Activated naive CD4-positive, alpha-beta T cell treated with anti-CD3 and anti-CD28 coated beads for 36 hours (primary cell): ENCODE measurements at regions not wholly inside any gene's neighbourhood (a gene's known extent, or its start where the extent isn't known, plus 50 kb on each side); places are given as distances from the start of the nearest gene placed in this dataset.

Source experiments
- CTCF ChIA-PET: fragments of 350-600 bp; sonication (Branson Sonifier 250); formaldehyde crosslinking; loops from one replicate; lab custom pipeline; 2021; ENCODE audit warnings: antibody characterized with exemption; lab: Charles Lee
- DNase-seq: peaks from one replicate; pipeline ENCODE4 v3.0.0-alpha.2; 2020
- H3K27ac Mint-ChIP-seq: one replicate; pipeline ENCODE4 v1.8.0; 2021; ENCODE audit warnings: mild to moderate bottlenecking, mixed read lengths
- H3K27me3 Mint-ChIP-seq: one replicate; pipeline ENCODE4 v1.8.0; 2021; ENCODE audit warnings: low read depth, mixed read lengths
- H3K36me3 Mint-ChIP-seq: one replicate; pipeline ENCODE4 v1.8.0; 2021; ENCODE audit warnings: low read depth, mixed read lengths
- H3K4me1 Mint-ChIP-seq: one replicate; pipeline ENCODE4 v1.8.0; 2021; ENCODE audit warnings: low read depth, mixed read lengths
- H3K4me3 Mint-ChIP-seq: one replicate; pipeline ENCODE4 v1.8.0; 2021; ENCODE audit warnings: mild to moderate bottlenecking, moderate library complexity, mixed read lengths
- H3K9me3 Mint-ChIP-seq: one replicate; pipeline ENCODE4 v1.8.0; 2021; ENCODE audit warnings: mixed read lengths
- intact Hi-C: fragments of 100-400 bp; cut with micrococcal nuclease; formaldehyde crosslinking; loops from one replicate; pipeline ENCODE4 v1.15.1; 2023

DNA sequence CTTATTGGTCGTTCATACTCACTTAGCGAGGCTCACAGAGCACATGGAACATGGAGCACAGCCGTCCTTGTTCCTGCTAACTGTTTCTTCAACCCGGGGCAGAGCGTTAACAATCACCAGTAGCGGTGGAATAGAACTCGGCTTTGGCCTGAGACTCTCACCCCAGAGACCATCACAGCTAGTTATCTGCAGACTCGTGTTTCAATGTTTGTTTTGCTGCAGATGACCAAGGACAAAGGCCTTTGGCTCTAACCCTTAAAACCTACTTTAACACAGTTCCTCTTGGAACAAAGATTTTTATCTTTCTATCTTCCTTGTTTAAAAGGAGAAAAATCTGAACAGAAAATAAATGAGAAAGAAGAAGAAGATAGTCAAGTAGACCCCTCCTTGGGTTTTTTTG is 320.2 kb upstream of the UBE2E3 start:
- Mint-ChIP-seq H3K27ac (no peak overlapping the region), H3K4me3 (no peak overlapping the region), H3K9me3 (no peaks in the 10 kb centered on the region), H3K27me3 (peaks cover 9% of the 10 kb centered on the region), H3K4me1 (no peaks in the 10 kb centered on the region), H3K36me3 (no peaks in the 10 kb centered on the region)
- intact Hi-C loops = no loop called here
- DNase-seq = no peak
- CTCF ChIA-PET = no interaction called here

DNA sequence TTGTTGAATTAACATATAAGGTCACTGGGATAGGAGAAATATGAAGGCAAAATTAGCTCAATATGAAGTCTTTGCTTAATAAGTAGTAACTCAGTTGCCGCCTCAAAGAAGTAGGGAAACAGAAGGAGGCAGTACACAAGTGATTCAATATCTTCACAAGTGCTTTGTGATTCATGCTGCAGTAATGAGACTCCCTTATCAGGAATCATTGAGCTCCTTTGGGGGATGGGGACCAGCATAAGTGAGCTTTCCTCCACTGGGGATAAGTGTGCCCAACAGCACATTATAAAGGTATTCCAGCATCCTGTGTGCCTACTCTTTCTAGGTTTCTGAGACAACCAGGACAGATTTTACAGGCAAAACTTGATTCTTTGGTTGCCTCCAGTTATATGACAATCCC is 323.4 kb upstream of the UBE2E3 start:
- Mint-ChIP-seq H3K27me3 (peaks cover 2% of the 10 kb centered on the region), H3K9me3 (no peaks in the 10 kb centered on the region), H3K4me1 (no peaks in the 10 kb centered on the region), H3K27ac (no peak overlapping the region), H3K4me3 (no peak overlapping the region), H3K36me3 (no peaks in the 10 kb centered on the region)
- intact Hi-C loops = no loop called here
- DNase-seq = no peak
- CTCF ChIA-PET = interaction anchor here (0.6 kb wide), 1 partner anchor 384 kb away, joined by 3 read pairs; no protein-coding TSS in a partner anchor

DNA sequence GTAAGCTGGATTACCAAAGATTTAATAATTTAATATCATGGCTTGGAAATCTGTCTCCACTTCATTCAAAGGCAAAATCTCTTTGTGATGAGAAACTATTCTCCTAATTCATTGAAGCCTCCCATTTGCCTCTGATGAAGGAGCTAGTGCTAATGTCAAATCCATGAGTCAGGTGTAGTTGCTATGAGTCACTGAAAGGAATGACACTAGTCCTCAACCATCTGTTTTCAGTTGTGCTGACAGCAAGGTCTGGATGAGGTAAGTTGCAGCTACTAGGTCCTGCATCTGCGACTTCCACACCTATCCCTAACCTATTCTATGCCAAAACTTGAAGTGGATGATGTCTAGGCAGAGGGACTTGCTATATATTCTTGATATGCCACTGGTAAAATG is 324.0 kb upstream of the UBE2E3 start:
- intact Hi-C loops = no loop called here
- no peak overlapping the region for H3K27ac Mint-ChIP-seq
- H3K36me3 Mint-ChIP-seq = no peaks in the 10 kb centered on the region
- H3K4me1 Mint-ChIP-seq = no peaks in the 10 kb centered on the region
- no peak for DNase-seq
- no peak overlapping the region for H3K4me3 Mint-ChIP-seq
- peaks cover 2% of the 10 kb centered on the region for H3K27me3 Mint-ChIP-seq
- CTCF ChIA-PET = interaction anchor here (0.6 kb wide), 1 partner anchor 384 kb away, joined by 3 read pairs; no protein-coding TSS in a partner anchor
- H3K9me3 Mint-ChIP-seq = no peaks in the 10 kb centered on the region

DNA sequence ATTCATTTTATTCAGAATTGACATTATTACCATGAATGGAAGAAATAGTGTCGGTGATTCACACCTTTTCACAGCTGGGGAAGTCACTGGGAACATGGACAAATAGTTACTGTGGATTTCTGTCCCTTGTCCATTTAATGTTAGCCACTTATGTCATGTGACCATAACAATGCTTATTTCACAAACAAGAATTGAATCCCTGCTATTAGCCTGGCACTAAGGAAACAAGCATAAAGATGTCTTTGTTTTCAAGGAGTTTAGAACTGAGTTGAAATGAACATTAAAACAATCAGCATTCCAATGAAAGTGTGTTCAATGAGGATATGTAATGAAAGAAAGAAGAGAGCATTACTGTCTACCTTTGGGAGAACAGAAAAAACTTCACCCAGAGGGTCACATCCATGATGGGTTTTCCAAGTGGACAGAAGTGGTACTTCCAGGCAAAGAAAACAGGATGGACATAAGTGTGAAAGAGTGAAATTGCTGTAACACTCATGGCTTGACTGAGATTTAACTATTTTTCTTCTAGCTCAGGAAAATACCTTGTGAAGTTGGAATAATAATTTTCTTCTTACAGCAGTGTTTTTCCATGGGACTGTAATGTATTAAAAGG is 324.5 kb upstream of the UBE2E3 start:
- H3K9me3 Mint-ChIP-seq = no peaks in the 10 kb centered on the region
- CTCF ChIA-PET = interaction anchor here (0.6 kb wide), 1 partner anchor 393 kb away, joined by 3 read pairs; no protein-coding TSS in a partner anchor
- H3K4me3 Mint-ChIP-seq = no peak overlapping the region
- no peak overlapping the region for H3K27ac Mint-ChIP-seq
- intact Hi-C loops = no loop called here
- no peak for DNase-seq
- no peaks in the 10 kb centered on the region for H3K36me3 Mint-ChIP-seq
- peaks cover 2% of the 10 kb centered on the region for H3K27me3 Mint-ChIP-seq
- no peaks in the 10 kb centered on the region for H3K4me1 Mint-ChIP-seq

DNA sequence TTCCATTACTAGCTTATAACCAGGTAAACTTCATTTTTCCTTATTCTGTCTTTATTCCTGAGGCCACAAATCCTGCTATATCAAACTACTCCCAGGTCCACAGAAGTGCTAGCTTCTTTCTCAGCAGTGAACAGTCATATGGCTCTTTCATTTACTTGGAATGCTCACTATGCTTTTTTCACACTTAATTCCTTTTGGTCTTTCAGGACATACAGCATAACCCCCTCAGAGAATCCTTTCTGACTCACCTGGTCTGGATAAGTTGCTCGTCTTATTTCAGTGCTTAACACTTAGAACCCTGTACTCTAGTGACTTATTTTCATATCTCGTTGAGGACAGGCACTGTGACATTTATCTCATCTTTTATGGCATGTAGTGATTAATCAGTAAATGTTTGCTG is 325.0 kb upstream of the UBE2E3 start:
- CTCF ChIA-PET = interaction anchor here (0.6 kb wide), 1 partner anchor 394 kb away, joined by 3 read pairs; no protein-coding TSS in a partner anchor
- H3K4me1 Mint-ChIP-seq = no peaks in the 10 kb centered on the region
- H3K36me3 Mint-ChIP-seq = no peaks in the 10 kb centered on the region
- H3K27me3 Mint-ChIP-seq = no peaks in the 10 kb centered on the region
- no peaks in the 10 kb centered on the region for H3K9me3 Mint-ChIP-seq
- no peak for DNase-seq
- no peak overlapping the region for H3K4me3 Mint-ChIP-seq
- intact Hi-C loops = no loop called here
- H3K27ac Mint-ChIP-seq = no peak overlapping the region

DNA sequence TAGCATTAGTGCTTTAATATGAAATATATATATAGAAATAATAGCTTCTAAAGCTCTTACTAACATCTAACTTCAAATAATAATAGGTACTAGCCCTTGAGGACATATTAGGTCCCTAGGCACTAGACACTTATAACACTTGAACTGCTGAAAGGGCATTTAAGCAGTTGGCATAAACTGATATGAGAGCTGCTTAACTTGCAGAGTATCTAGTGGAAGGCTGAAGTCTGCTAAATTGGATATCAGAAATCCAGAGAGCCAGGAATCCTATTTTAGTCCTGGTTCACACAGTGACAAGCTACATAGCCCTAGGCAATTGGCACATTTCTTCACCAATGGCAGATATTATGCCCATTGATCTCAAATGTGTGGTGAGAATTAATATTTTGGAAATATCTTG is 326.9 kb upstream of the UBE2E3 start:
- H3K27me3 Mint-ChIP-seq = no peaks in the 10 kb centered on the region
- no peak for DNase-seq
- H3K9me3 Mint-ChIP-seq = no peaks in the 10 kb centered on the region
- H3K36me3 Mint-ChIP-seq = no peaks in the 10 kb centered on the region
- H3K4me3 Mint-ChIP-seq = no peak overlapping the region
- intact Hi-C loops = no loop called here
- H3K4me1 Mint-ChIP-seq = no peaks in the 10 kb centered on the region
- CTCF ChIA-PET = no interaction called here
- H3K27ac Mint-ChIP-seq = no peak overlapping the region

DNA sequence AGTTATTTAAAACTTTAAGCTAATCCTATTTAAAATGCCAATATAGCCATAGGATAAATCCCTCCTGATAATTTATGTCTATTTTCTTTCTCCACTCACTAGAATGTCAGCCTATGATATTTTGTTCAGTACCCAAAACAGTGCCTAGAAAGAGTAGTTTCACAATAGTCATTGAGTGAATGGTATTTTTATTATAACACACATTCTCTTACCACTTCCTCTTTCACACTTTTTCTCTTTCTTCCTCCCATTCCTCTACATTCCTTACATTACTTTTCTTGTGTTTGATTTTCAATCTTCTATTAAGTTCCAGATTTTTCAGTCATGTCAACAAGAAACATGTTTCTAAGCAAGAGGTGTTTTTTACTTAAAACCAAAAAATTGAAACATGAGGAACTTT is 327.6 kb upstream of the UBE2E3 start:
- Mint-ChIP-seq H3K9me3 (no peaks in the 10 kb centered on the region), H3K4me3 (no peak overlapping the region), H3K4me1 (no peaks in the 10 kb centered on the region), H3K27me3 (no peaks in the 10 kb centered on the region), H3K36me3 (no peaks in the 10 kb centered on the region), H3K27ac (no peak overlapping the region)
- no peak for DNase-seq
- intact Hi-C loops = no loop called here
- CTCF ChIA-PET = no interaction called here

DNA sequence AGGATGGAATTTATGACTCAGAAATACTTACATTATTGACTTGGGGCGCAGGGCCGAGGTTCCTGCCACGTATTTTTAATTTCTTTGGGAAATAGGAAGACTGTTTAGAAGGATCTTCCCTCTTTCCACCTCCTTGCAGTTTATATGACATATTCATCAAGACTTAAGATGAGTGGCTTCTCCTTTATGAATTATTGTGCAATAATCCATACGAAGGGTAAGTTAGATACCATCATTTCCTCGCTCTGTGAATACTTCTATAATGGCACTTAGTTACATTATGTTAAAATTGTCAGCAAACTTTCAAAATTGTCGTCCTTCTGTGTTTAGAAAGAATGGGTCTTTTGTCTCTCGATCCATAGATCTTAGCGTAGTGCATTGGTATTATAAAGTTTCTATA is 328.8 kb upstream of the UBE2E3 start:
- no peaks in the 10 kb centered on the region for H3K9me3 Mint-ChIP-seq
- CTCF ChIA-PET = no interaction called here
- intact Hi-C loops = no loop called here

DNA sequence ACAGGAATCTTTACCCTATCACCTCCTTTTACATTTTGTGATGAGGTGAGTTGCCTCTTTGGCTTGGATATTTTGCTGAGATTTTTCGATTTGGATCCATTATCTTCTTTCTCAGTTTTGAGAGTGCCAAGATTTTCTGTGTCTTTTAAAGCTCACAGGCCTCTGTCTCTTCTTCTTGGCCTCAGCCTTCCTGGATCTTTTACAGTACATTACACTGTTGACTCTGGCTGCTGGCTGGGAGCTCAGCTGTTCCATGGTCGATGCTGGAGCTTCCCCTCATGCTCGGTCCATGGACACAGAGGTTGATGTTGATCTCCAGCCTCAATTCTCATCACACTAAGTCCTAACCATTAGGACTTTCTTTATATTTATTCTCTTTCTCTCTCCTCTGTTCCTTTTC is 332.8 kb upstream of the UBE2E3 start:
- Mint-ChIP-seq H3K9me3 (no peaks in the 10 kb centered on the region), H3K27ac (no peak overlapping the region), H3K36me3 (no peaks in the 10 kb centered on the region), H3K4me1 (no peaks in the 10 kb centered on the region), H3K4me3 (no peak overlapping the region), H3K27me3 (no peaks in the 10 kb centered on the region)
- DNase-seq = no peak
- intact Hi-C loops = no loop called here
- CTCF ChIA-PET = no interaction called here

More for the DNA sequence above, 328.8 kb upstream of the UBE2E3 start:
- Mint-ChIP-seq H3K4me1 (no peaks in the 10 kb centered on the region), H3K4me3 (no peak overlapping the region), H3K36me3 (no peaks in the 10 kb centered on the region), H3K27me3 (no peaks in the 10 kb centered on the region), H3K27ac (no peak overlapping the region)
- no peak for DNase-seq

DNA sequence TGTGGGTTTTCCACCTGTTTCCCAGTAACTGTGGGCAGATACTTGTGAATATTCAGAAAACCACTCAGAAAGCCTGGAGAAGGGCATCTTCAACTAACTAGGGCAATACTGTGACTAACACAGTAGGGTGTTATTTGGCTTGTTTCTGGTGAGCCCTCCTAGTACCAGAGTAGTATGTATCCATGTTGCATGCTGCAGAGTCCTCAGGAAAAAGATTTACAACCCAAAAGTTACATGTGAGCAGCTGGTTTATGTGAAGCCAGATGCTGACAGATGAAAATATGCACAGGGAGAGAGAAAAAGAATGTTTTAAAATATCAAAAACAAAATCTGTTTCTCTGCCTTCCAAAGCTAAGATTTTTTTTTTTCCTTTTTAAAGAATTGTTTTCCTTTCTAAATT is 333.2 kb upstream of the UBE2E3 start:
- CTCF ChIA-PET = no interaction called here
- no peaks in the 10 kb centered on the region for H3K27me3 Mint-ChIP-seq
- no peak overlapping the region for H3K27ac Mint-ChIP-seq
- no peaks in the 10 kb centered on the region for H3K36me3 Mint-ChIP-seq
- intact Hi-C loops = no loop called here
- H3K4me1 Mint-ChIP-seq = no peaks in the 10 kb centered on the region
- H3K4me3 Mint-ChIP-seq = no peak overlapping the region
- H3K9me3 Mint-ChIP-seq = no peaks in the 10 kb centered on the region
- DNase-seq = no peak

DNA sequence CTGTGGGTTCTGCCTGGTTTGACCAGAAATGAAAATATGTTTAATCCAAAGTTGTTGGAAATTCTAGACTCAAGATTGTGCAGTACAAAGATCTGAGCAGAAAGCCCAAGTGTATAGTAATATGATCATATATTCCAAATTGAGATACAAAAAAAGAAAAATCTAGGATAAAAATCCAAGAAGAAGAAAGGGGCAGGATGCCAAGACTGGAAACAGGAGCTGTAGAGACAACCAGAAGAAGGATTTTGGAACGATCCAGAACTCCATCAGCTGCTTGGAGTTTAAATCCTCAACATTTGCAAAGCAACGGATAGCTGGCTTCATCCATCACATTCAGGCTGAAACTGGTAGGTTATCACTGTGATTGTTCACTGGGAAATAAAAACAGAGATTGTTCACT is 333.6 kb upstream of the UBE2E3 start:
- H3K4me3 Mint-ChIP-seq = no peak overlapping the region
- no peak overlapping the region for H3K27ac Mint-ChIP-seq
- H3K36me3 Mint-ChIP-seq = no peaks in the 10 kb centered on the region
- no peaks in the 10 kb centered on the region for H3K27me3 Mint-ChIP-seq
- DNase-seq = no peak
- H3K9me3 Mint-ChIP-seq = no peaks in the 10 kb centered on the region
- CTCF ChIA-PET = no interaction called here
- intact Hi-C loops = no loop called here
- no peaks in the 10 kb centered on the region for H3K4me1 Mint-ChIP-seq

DNA sequence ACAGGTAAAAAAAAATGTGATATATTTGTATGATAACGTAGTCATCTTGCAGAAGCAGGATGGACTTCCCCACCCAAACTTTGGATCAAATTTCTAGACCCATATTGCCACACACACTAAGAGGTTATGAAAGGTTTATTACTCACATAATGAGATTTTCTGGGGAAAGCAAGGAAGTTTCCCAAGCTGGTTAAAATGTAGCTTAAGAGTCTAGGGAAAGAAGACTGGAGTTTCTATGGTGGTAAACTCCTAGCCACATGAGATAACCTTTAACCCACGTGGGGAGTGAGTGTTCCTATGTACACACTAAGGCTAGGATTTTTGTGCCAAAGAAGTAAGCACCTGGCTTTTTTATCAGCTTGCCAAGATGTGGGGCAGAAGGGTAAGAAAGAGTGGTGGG is 335.7 kb upstream of the UBE2E3 start:
- H3K4me1 Mint-ChIP-seq = no peaks in the 10 kb centered on the region
- CTCF ChIA-PET = no interaction called here
- H3K27ac Mint-ChIP-seq = no peak overlapping the region
- H3K9me3 Mint-ChIP-seq = peaks cover under 1% of the 10 kb centered on the region
- H3K4me3 Mint-ChIP-seq = no peak overlapping the region
- no peaks in the 10 kb centered on the region for H3K27me3 Mint-ChIP-seq
- DNase-seq = no peak
- intact Hi-C loops = no loop called here
- no peaks in the 10 kb centered on the region for H3K36me3 Mint-ChIP-seq

DNA sequence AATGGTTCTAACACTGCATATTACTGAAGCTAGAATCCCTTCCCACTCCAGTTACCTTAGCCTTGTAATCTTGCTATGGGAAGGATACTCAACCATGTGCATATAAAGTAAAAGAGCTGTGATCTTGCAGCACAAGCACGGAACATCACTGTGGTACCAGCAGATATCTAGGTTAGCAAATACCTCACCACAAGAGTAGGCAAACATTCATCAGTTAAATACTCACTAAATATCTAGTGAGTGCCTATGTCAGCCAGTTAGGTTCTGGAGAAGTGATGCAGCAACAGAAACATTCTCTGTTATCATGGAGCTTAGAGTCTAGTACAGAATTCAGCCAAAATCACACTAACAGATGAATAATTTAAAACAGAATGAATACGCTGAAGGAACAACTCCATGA is 349.6 kb upstream of the UBE2E3 start:
- no peaks in the 10 kb centered on the region for H3K27me3 Mint-ChIP-seq
- CTCF ChIA-PET = no interaction called here
- no peak for DNase-seq
- intact Hi-C loops = no loop called here
- H3K4me1 Mint-ChIP-seq = no peaks in the 10 kb centered on the region
- H3K27ac Mint-ChIP-seq = no peak overlapping the region
- no peaks in the 10 kb centered on the region for H3K36me3 Mint-ChIP-seq
- H3K9me3 Mint-ChIP-seq = no peaks in the 10 kb centered on the region
- no peak overlapping the region for H3K4me3 Mint-ChIP-seq
